HG02840 (cell line): ENCODE measurements at regions not wholly inside any gene's neighbourhood (a gene's known extent, or its start where the extent isn't known, plus 50 kb on each side); places are given as distances from the start of the nearest gene placed in this dataset.

Experiments used
- ATAC-seq: cut with Tn5 transposase; IDR thresholded peaks from one replicate; pipeline ENCODE4 v1.9.1; 2021; ENCODE audit warnings: mild to moderate bottlenecking, moderate library complexity, moderate number of reproducible peaks; ENCODE audit not compliant: unreplicated experiment, low FRiP score

- no peak for ATAC-seq
Measured at GRCh38 chr1:60753036-60753900, 329.1 kb upstream of the NFIA start.

- no peak for ATAC-seq
Measured at GRCh38 chr1:60751306-60751705, 331.1 kb upstream of the NFIA start.

GRCh38 chr1:60747353-60747752 is 335.0 kb upstream of the NFIA start:
- ATAC-seq, result no peak

GRCh38 chr1:60746278-60746791 is 336.0 kb upstream of the NFIA start:
- no peak for ATAC-seq

- ATAC-seq, result no peak
Measured at GRCh38 chr1:60745484-60745883, 336.9 kb upstream of the NFIA start.

GRCh38 chr1:60742339-60742738 is 340.0 kb upstream of the NFIA start:
- no peak for ATAC-seq

- no peak for ATAC-seq
Measured at GRCh38 chr1:60740154-60740553, 342.2 kb upstream of the NFIA start.

GRCh38 chr1:60739729-60740128 is 342.6 kb upstream of the NFIA start:
- ATAC-seq, result no peak

- ATAC-seq, result no peak
Measured at GRCh38 chr1:60732977-60733401, 349.4 kb upstream of the NFIA start.

- ATAC-seq, result no peak
Measured at GRCh38 chr1:60731321-60731720, 351.0 kb upstream of the NFIA start.

GRCh38 chr1:60727552-60727951 is 354.8 kb upstream of the NFIA start:
- no peak for ATAC-seq

GRCh38 chr1:60716472-60716871 is 365.9 kb upstream of the NFIA start:
- no peak for ATAC-seq

GRCh38 chr1:60715970-60716369 is 366.4 kb upstream of the NFIA start:
- ATAC-seq, result no peak

GRCh38 chr1:60709426-60709825 is 372.9 kb upstream of the NFIA start:
- no peak for ATAC-seq

GRCh38 chr1:60705026-60705425 is 377.3 kb upstream of the NFIA start:
- ATAC-seq, result no peak

- ATAC-seq, result no peak
Measured at GRCh38 chr1:60703155-60703554, 379.2 kb upstream of the NFIA start.

GRCh38 chr1:60699325-60699724 is 383.0 kb upstream of the NFIA start:
- ATAC-seq, result no peak

- ATAC-seq, result no peak
Measured at GRCh38 chr1:60697204-60697994, 385.0 kb upstream of the NFIA start.

- ATAC-seq, result no peak
Measured at GRCh38 chr1:60696512-60696911, 385.8 kb upstream of the NFIA start.

GRCh38 chr1:60695716-60696171 is 386.6 kb upstream of the NFIA start:
- ATAC-seq, result no peak

- ATAC-seq, result no peak
Measured at GRCh38 chr1:60694980-60695379, 387.4 kb upstream of the NFIA start.
